ENCODE measurements at regions not wholly inside any gene's neighbourhood (a gene's known extent, or its start where the extent isn't known, plus 50 kb on each side); places are given as distances from the start of the nearest gene placed in this dataset.
"Not testable (repeated sequence)": the region's sequence is repeated elsewhere in the genome, so short reads cannot be mapped to it uniquely, and the experiment has no call there.

- DNase-seq (ENCODE audit: low spot score): no peak
Observed at GRCh38 chr5:106019261-106019660, 1651.5 kb downstream of the EFNA5 start.

- no peak for DNase-seq (ENCODE audit: low spot score)
Observed at GRCh38 chr5:106017243-106017857, 1653.4 kb downstream of the EFNA5 start.

- DNase-seq (ENCODE audit: low spot score): no peak
Observed at GRCh38 chr5:106014262-106014661, 1656.5 kb downstream of the EFNA5 start.

GRCh38 chr5:106006242-106006641 lies 1664.5 kb downstream of the EFNA5 start:
- DNase-seq (ENCODE audit: low spot score): no peak

- not testable (repeated sequence) for DNase-seq (ENCODE audit: low spot score)
Observed at GRCh38 chr5:105998991-105999390, 1671.7 kb downstream of the EFNA5 start.

GRCh38 chr5:105993027-105993426 lies 1677.7 kb downstream of the EFNA5 start:
- no peak for DNase-seq (ENCODE audit: low spot score)

GRCh38 chr5:105982526-105982925 lies 1688.2 kb downstream of the EFNA5 start:
- no peak for DNase-seq (ENCODE audit: low spot score)

- no peak for DNase-seq (ENCODE audit: low spot score)
Observed at GRCh38 chr5:105978011-105978410, 1692.7 kb downstream of the EFNA5 start.

- no peak for DNase-seq (ENCODE audit: low spot score)
Observed at GRCh38 chr5:105977163-105977562, 1693.6 kb downstream of the EFNA5 start.

- no peak for DNase-seq (ENCODE audit: low spot score)
Observed at GRCh38 chr5:105970919-105971318, 1699.8 kb downstream of the EFNA5 start.

- no peak for DNase-seq (ENCODE audit: low spot score)
Observed at GRCh38 chr5:105968981-105969380, 1701.8 kb downstream of the EFNA5 start.

GRCh38 chr5:105963696-105964255 lies 1707.0 kb downstream of the EFNA5 start:
- no peak for DNase-seq (ENCODE audit: low spot score)

GRCh38 chr5:105961572-105961971 lies 1709.2 kb downstream of the EFNA5 start:
- no peak for DNase-seq (ENCODE audit: low spot score)

- DNase-seq (ENCODE audit: low spot score): peak; percentile 33
Observed at GRCh38 chr5:105956456-105957196, 1714.1 kb downstream of the EFNA5 start.

GRCh38 chr5:105954341-105954740 lies 1716.4 kb downstream of the EFNA5 start:
- DNase-seq (ENCODE audit: low spot score): no peak

GRCh38 chr5:105953616-105954015 lies 1717.1 kb downstream of the EFNA5 start:
- DNase-seq (ENCODE audit: low spot score): no peak

GRCh38 chr5:105952875-105953274 lies 1717.9 kb downstream of the EFNA5 start:
- no peak for DNase-seq (ENCODE audit: low spot score)

- DNase-seq (ENCODE audit: low spot score): no peak
Observed at GRCh38 chr5:105947461-105947860, 1723.3 kb downstream of the EFNA5 start.

- DNase-seq (ENCODE audit: low spot score): no peak
Observed at GRCh38 chr5:105945203-105945972, 1725.3 kb downstream of the EFNA5 start.

GRCh38 chr5:105940181-105940580 lies 1730.6 kb downstream of the EFNA5 start:
- DNase-seq (ENCODE audit: low spot score): no peak

GRCh38 chr5:105934171-105934570 lies 1736.6 kb downstream of the EFNA5 start:
- no peak for DNase-seq (ENCODE audit: low spot score)

GRCh38 chr5:105931881-105932421 lies 1738.8 kb downstream of the EFNA5 start:
- no peak for DNase-seq (ENCODE audit: low spot score)
